ENCODE measurements at regions not wholly inside any gene's neighbourhood (a gene's known extent, or its start where the extent isn't known, plus 50 kb on each side); places are given as distances from the start of the nearest gene placed in this dataset.

- WGBS (ENCODE audit: insufficient coverage, low coverage, low lambda C conversion rate, missing lambda C conversion rate) = 34% methylated on average over 2 of the region's 2 CpGs
- no peak for ATAC-seq
- no peaks in the 10 kb centered on the region for H3K9me3 ChIP-seq
- H3K27me3 ChIP-seq = no peaks in the 10 kb centered on the region
- H3K4me3 ChIP-seq = no peak overlapping the region
- H3K27ac ChIP-seq = no peak overlapping the region
- intact Hi-C loops (cut with DNase I) = no loop called here
- TF ChIP-seq, protein P1, sequence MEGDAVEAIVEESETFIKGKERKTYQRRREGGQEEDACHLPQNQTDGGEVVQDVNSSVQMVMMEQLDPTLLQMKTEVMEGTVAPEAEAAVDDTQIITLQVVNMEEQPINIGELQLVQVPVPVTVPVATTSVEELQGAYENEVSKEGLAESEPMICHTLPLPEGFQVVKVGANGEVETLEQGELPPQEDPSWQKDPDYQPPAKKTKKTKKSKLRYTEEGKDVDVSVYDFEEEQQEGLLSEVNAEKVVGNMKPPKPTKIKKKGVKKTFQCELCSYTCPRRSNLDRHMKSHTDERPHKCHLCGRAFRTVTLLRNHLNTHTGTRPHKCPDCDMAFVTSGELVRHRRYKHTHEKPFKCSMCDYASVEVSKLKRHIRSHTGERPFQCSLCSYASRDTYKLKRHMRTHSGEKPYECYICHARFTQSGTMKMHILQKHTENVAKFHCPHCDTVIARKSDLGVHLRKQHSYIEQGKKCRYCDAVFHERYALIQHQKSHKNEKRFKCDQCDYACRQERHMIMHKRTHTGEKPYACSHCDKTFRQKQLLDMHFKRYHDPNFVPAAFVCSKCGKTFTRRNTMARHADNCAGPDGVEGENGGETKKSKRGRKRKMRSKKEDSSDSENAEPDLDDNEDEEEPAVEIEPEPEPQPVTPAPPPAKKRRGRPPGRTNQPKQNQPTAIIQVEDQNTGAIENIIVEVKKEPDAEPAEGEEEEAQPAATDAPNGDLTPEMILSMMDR (IDR thresholded peaks at IDR 0.05) = no peak
- TF ChIP-seq POLR2A (IDR thresholded peaks at IDR 0.05) = no peak
- no peaks in the 10 kb centered on the region for H3K4me1 ChIP-seq
- H3K36me3 ChIP-seq = no peaks in the 10 kb centered on the region
- DNase-seq = no peak
Observed at GRCh38 chr14:78106381-78106780, 63.8 kb upstream of the NRXN3 start.

DNA sequence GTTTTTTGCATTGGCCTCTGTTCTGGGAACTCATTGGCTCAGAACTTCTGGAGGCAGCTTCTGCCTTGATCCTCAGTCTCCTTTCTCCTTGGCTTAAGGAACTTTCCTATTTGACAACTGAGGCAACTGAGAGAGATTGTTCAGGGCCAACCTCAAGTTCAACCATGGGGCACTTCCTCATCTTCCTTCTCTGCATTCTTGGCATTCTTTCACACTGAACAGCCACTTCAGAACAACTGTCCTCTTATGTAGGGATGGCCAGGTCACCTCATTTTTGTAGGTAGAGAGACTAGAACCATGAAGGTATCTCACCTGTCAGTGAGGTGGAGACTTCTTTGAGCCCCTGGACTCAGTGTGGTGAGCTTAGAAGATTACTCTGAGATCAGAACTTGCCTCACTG, 63.0 kb upstream of the NRXN3 start:
- no peak for TF ChIP-seq POLR2A (IDR thresholded peaks at IDR 0.05)
- TF ChIP-seq, protein P1 (IDR thresholded peaks at IDR 0.05) = no peak
- intact Hi-C loops (cut with DNase I) = no loop called here
- Histone ChIP-seq H3K9me3 (no peaks in the 10 kb centered on the region), H3K4me1 (no peaks in the 10 kb centered on the region), H3K27me3 (no peaks in the 10 kb centered on the region), H3K4me3 (no peak overlapping the region), H3K27ac (no peak overlapping the region), H3K36me3 (no peaks in the 10 kb centered on the region)
- ATAC-seq (no peak), DNase-seq (no peak)

DNA sequence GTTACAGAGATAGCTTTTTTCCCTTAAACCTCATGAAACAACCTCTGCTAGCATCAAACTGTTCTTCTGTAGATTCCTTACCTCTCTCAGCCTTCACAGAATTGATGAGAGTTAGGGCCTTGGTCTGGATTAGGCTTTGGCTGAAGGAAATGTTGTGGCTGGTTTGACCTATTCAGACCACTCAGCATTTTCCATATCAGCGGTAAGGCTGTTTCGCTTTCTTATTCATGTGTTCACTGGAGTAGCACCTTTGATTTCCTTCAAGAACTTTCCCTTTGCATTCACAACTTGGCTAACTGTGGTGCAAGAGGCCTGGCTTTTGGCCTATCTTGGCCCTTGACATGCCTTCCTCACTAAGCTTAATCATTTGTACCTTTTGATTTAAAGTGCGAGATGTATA, 50.7 kb upstream of the NRXN3 start:
- H3K27me3 ChIP-seq = no peaks in the 10 kb centered on the region
- H3K4me3 ChIP-seq = no peak overlapping the region
- TF ChIP-seq POLR2A (IDR thresholded peaks at IDR 0.05) = no peak
- TF ChIP-seq, protein P1 (IDR thresholded peaks at IDR 0.05) = no peak
- ATAC-seq = no peak
- H3K4me1 ChIP-seq = no peaks in the 10 kb centered on the region
- intact Hi-C loops (cut with DNase I) = no loop called here
- WGBS (ENCODE audit: insufficient coverage, low coverage, low lambda C conversion rate, missing lambda C conversion rate) = 84% methylated on average over 3 of the region's 3 CpGs
- H3K36me3 ChIP-seq = no peaks in the 10 kb centered on the region
- H3K27ac ChIP-seq = no peak overlapping the region
- DNase-seq = no peak
- no peaks in the 10 kb centered on the region for H3K9me3 ChIP-seq

Measured in right lobe of liver (tissue), 6 donors.